H9 (cell line): ENCODE measurements at regions not wholly inside any gene's neighbourhood (a gene's known extent, or its start where the extent isn't known, plus 50 kb on each side); places are given as distances from the start of the nearest gene placed in this dataset.

Experiments used
- DNase-seq: peaks from one replicate; pipeline ENCODE4 v3.0.0-alpha.2; 2017
- H2AFZ ChIP-seq: one replicate; pipeline ENCODE4 v1.6.1; 2013; ENCODE audit warnings: mild to moderate bottlenecking, low read length, control low read depth, moderate library complexity
- H2AK5ac ChIP-seq: 2 replicates; pipeline ENCODE4 v1.6.1; 2013; ENCODE audit warnings: low read length, control low read depth, mixed read lengths; ENCODE audit not compliant: insufficient read length
- H2BK120ac ChIP-seq: one replicate; pipeline ENCODE4 v1.6.1; 2013; ENCODE audit warnings: low read depth, mild to moderate bottlenecking, low read length, control low read depth, inconsistent platforms; ENCODE audit not compliant: poor library complexity, severe bottlenecking
- H2BK12ac ChIP-seq: 2 replicates; pipeline ENCODE4 v1.6.1; 2013; ENCODE audit warnings: low read length, control low read depth, mixed read lengths, low read depth; ENCODE audit not compliant: insufficient read length
- H2BK15ac ChIP-seq: 2 replicates; pipeline ENCODE4 v1.6.1; 2013; ENCODE audit warnings: low read depth, low read length, control low read depth
- H2BK20ac ChIP-seq: one replicate; pipeline ENCODE4 v1.6.1; 2013; ENCODE audit warnings: low read depth, mild to moderate bottlenecking, low read length, control low read depth, inconsistent platforms; ENCODE audit not compliant: poor library complexity, severe bottlenecking
- H2BK5ac ChIP-seq: 2 replicates; pipeline ENCODE4 v1.6.1; 2013; ENCODE audit warnings: low read length, control low read depth, mixed read lengths; ENCODE audit not compliant: insufficient read length
- H3K14ac ChIP-seq: 2 replicates; pipeline ENCODE4 v1.6.1; 2013; ENCODE audit warnings: low read length, control low read depth; ENCODE audit not compliant: insufficient read depth
- H3K18ac ChIP-seq: 2 replicates; pipeline ENCODE4 v1.6.1; 2013; ENCODE audit warnings: low read depth, mild to moderate bottlenecking, mixed read lengths, low read length, control low read depth; ENCODE audit not compliant: insufficient read length
- H3K23ac ChIP-seq: 2 replicates; pipeline ENCODE4 v1.6.1; 2013; ENCODE audit warnings: low read length, control low read depth, mixed read lengths, low read depth; ENCODE audit not compliant: insufficient read length
- H3K23me2 ChIP-seq: 2 replicates; pipeline ENCODE4 v1.6.1; 2013; ENCODE audit warnings: low read depth, mild to moderate bottlenecking, mixed read lengths, low read length, control low read depth; ENCODE audit not compliant: insufficient read length, poor library complexity, severe bottlenecking
- H3K27ac ChIP-seq: 2 replicates; pipeline ENCODE4 v1.5.1; 2013; ENCODE audit warnings: low read length, control low read depth, mixed read lengths, low read depth; ENCODE audit not compliant: insufficient read length
- H3K27me3 ChIP-seq: 2 replicates; pipeline ENCODE4 v1.6.1; 2013; ENCODE audit warnings: low read length, control low read depth, inconsistent platforms; ENCODE audit not compliant: insufficient read depth
- H3K4ac ChIP-seq: 2 replicates; pipeline ENCODE4 v1.6.1; 2013; ENCODE audit warnings: low read depth, mild to moderate bottlenecking, control low read depth, inconsistent platforms, low read length, moderate library complexity
- H3K4me1 ChIP-seq: 2 replicates; pipeline ENCODE4 v1.6.1; 2013; ENCODE audit warnings: low read length, control low read depth, inconsistent platforms; ENCODE audit not compliant: insufficient read depth
- H3K4me2 ChIP-seq: 2 replicates; pipeline ENCODE4 v1.6.1; 2013; ENCODE audit warnings: low read length, control low read depth, mixed read lengths; ENCODE audit not compliant: insufficient read length, insufficient read depth
- H3K56ac ChIP-seq: 2 replicates; pipeline ENCODE4 v1.6.1; 2013; ENCODE audit warnings: low read depth, mild to moderate bottlenecking, mixed read lengths, low read length, control low read depth; ENCODE audit not compliant: insufficient read length
- H3K79me1 ChIP-seq: 2 replicates; pipeline ENCODE4 v1.6.1; 2013; ENCODE audit warnings: low read depth, mild to moderate bottlenecking, moderate library complexity, low read length, control low read depth, inconsistent platforms; ENCODE audit not compliant: insufficient read depth, poor library complexity, severe bottlenecking
- H3K79me2 ChIP-seq: 2 replicates; pipeline ENCODE4 v1.6.1; 2013; ENCODE audit warnings: low read length, control low read depth, inconsistent platforms; ENCODE audit not compliant: insufficient read depth
- H3K9ac ChIP-seq: 2 replicates; pipeline ENCODE4 v1.6.1; 2013; ENCODE audit warnings: low read length, control low read depth, mixed read lengths; ENCODE audit not compliant: insufficient read length; ENCODE audit errors: extremely low read depth
- H3K9me3 ChIP-seq: one replicate; pipeline ENCODE4 v1.6.1; 2013; ENCODE audit warnings: low read depth, low read length, inconsistent platforms; ENCODE audit not compliant: control insufficient read depth
- H3T11ph ChIP-seq: one replicate; pipeline ENCODE4 v1.6.1; 2013; ENCODE audit warnings: mild to moderate bottlenecking, low read length, control low read depth, inconsistent platforms
- H4K20me1 ChIP-seq: one replicate; pipeline ENCODE4 v1.6.1; 2013; ENCODE audit not compliant: control insufficient read depth, insufficient read length, insufficient read depth
- H4K5ac ChIP-seq: 2 replicates; pipeline ENCODE4 v1.6.1; 2013; ENCODE audit warnings: low read depth, mild to moderate bottlenecking, mixed read lengths, low read length, control low read depth; ENCODE audit not compliant: insufficient read length
- H4K8ac ChIP-seq: replicated peaks from 2 replicates; pipeline ENCODE4 v1.6.1; 2013; ENCODE audit warnings: low read length, control low read depth, mixed read lengths, low read depth; ENCODE audit not compliant: insufficient read length
- H4K91ac ChIP-seq: 2 replicates; pipeline ENCODE4 v1.6.1; 2013; ENCODE audit warnings: low read depth, mild to moderate bottlenecking, moderate library complexity, mixed read lengths, low read length, control low read depth; ENCODE audit not compliant: insufficient read length
- H3K27ac Mint-ChIP-seq, 3 experiments: 2 replicates in 2 of 3; 3 replicates in 1 of 3; pipeline ENCODE4 v1.8.0; 2020 to 2021; ENCODE audit warnings: mixed read lengths in 3 of 3, mild to moderate bottlenecking in 1 of 3, moderate library complexity in 1 of 3
- H3K27me3 Mint-ChIP-seq: 2 replicates; pipeline ENCODE4 v1.8.0; 2021; ENCODE audit warnings: low read depth, mild to moderate bottlenecking, moderate library complexity, mixed read lengths
- H3K36me3 Mint-ChIP-seq, 3 experiments: 2 replicates in 2 of 3; 3 replicates in 1 of 3; pipeline ENCODE4 v1.8.0; 2020 to 2021; ENCODE audit warnings: low read depth in 3 of 3, mixed read lengths in 3 of 3; ENCODE audit not compliant: insufficient read depth in 1 of 3
- H3K4me1 Mint-ChIP-seq, 2 experiments: 2 replicates each; pipeline ENCODE4 v1.8.0; 2020; ENCODE audit warnings: mixed read lengths in 2 of 2
- H3K4me3 Mint-ChIP-seq, 2 experiments: 2 replicates in 1 of 2; 3 replicates in 1 of 2; pipeline ENCODE4 v1.8.0; 2020 to 2021; ENCODE audit warnings: mild to moderate bottlenecking in 2 of 2, mixed read lengths in 2 of 2, moderate library complexity in 1 of 2
- H3K9me3 Mint-ChIP-seq, 2 experiments: 2 replicates in 1 of 2; 3 replicates in 1 of 2; pipeline ENCODE4 v1.8.0; 2020; ENCODE audit warnings: mild to moderate bottlenecking in 2 of 2, mixed read lengths in 2 of 2, moderate library complexity in 1 of 2
- WGBS: extraction: QIAGEN DNeasy Blood & Tissue Kit; methylation state at CpG from one replicate; pipeline ENCODE4 v1.1.7; 2013; ENCODE audit warnings: missing lambda C conversion rate, low lambda C conversion rate, mixed read lengths; ENCODE audit not compliant: insufficient read length; ENCODE audit errors: extremely low coverage; 5-methylcytosine and 5-hydroxymethylcytosine counted together
- TF ChIP-seq, protein P1 (sequence below): fragments of 200-600 bp; sonication (generic); conservative IDR thresholded peaks from 3 replicates; pipeline ENCODE4 v1.8.0; 2021; ENCODE audit warnings: antibody characterized with exemption, mild to moderate bottlenecking

DNA sequence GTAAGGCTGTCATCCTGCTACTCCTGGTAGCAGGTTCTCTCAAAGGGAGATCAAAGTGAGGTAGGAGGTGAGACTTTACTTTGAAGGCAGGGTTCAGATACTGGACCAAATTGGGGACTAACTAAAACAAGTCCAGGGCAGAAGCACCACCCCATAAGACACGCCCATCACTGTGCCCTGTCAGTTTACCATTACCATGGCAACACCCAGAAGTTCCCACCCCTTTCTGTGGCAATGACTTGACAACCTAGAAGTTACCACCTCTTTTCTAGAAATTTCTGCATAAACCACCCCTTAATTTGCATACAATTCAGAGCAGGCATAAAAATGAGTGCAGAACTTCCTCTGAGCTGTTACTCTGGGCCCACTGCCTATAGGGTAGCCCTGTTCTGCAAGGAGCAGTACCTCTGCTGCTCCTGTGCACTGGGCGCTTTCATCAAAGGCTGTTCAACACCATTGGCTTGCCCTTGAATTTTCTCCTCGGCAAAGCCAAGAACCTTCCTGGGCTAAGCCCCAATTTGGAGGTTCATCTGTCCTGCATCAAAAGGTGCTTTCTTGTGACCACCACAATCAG, 64.8 kb upstream of the MAX start:
- H4K5ac ChIP-seq = no peak overlapping the region
- no peaks in the 10 kb centered on the region for H3K79me2 ChIP-seq
- Mint-ChIP-seq H3K27ac (no peak overlapping the region), H3K4me3 (no peak overlapping the region), H3K36me3 (no peaks in the 10 kb centered on the region; a peak in 1 of 7 replicates), H3K27me3 (peaks cover 11% of the 10 kb centered on the region), H3K4me1 (peaks cover 10 to 13% of the 10 kb centered on the region in 2 experiments), H3K9me3 (no peaks in the 10 kb centered on the region)
- no peak overlapping the region for H3K9ac ChIP-seq
- H2AK5ac ChIP-seq = no peak overlapping the region
- H3K14ac ChIP-seq = no peak overlapping the region
- no peak overlapping the region for H2BK5ac ChIP-seq
- H3K23me2 ChIP-seq = no peaks in the 10 kb centered on the region
- no peak overlapping the region for H2BK15ac ChIP-seq
- H3K27ac ChIP-seq = no peak overlapping the region
- no peak overlapping the region for H3T11ph ChIP-seq
- no peaks in the 10 kb centered on the region for H3K79me1 ChIP-seq
- DNase-seq = no peak
- no peaks in the 10 kb centered on the region for H4K20me1 ChIP-seq
- no peaks in the 10 kb centered on the region for H3K27me3 ChIP-seq
- no peak overlapping the region for H2BK20ac ChIP-seq
- H3K23ac ChIP-seq = no peak overlapping the region
- TF ChIP-seq, protein P1, sequence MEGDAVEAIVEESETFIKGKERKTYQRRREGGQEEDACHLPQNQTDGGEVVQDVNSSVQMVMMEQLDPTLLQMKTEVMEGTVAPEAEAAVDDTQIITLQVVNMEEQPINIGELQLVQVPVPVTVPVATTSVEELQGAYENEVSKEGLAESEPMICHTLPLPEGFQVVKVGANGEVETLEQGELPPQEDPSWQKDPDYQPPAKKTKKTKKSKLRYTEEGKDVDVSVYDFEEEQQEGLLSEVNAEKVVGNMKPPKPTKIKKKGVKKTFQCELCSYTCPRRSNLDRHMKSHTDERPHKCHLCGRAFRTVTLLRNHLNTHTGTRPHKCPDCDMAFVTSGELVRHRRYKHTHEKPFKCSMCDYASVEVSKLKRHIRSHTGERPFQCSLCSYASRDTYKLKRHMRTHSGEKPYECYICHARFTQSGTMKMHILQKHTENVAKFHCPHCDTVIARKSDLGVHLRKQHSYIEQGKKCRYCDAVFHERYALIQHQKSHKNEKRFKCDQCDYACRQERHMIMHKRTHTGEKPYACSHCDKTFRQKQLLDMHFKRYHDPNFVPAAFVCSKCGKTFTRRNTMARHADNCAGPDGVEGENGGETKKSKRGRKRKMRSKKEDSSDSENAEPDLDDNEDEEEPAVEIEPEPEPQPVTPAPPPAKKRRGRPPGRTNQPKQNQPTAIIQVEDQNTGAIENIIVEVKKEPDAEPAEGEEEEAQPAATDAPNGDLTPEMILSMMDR = no peak
- no peak overlapping the region for H3K56ac ChIP-seq
- no peak overlapping the region for H2BK120ac ChIP-seq
- no peak overlapping the region for H4K91ac ChIP-seq
- H3K4me1 ChIP-seq = no peaks in the 10 kb centered on the region
- no peak overlapping the region for H2BK12ac ChIP-seq
- no peak overlapping the region for H2AFZ ChIP-seq
- no peak overlapping the region for H3K4ac ChIP-seq
- no CpG with 5 or more reads among the region's 3 CpGs for WGBS
- no peak overlapping the region for H3K4me2 ChIP-seq
- H3K9me3 ChIP-seq = no peaks in the 10 kb centered on the region
- H4K8ac ChIP-seq = no peak overlapping the region
- no peak overlapping the region for H3K18ac ChIP-seq
